GM12872 (cell line): ENCODE measurements at regions not wholly inside any gene's neighbourhood (a gene's known extent, or its start where the extent isn't known, plus 50 kb on each side); places are given as distances from the start of the nearest gene placed in this dataset.

Experiments used
- TF ChIP-seq, protein P1 (sequence below): IDR thresholded peaks from 3 replicates; pipeline ENCODE4 v1.5.1; 2011; ENCODE audit warnings: low read depth, mild to moderate bottlenecking, low read length, moderate library complexity; ENCODE audit not compliant: insufficient read depth

DNA sequence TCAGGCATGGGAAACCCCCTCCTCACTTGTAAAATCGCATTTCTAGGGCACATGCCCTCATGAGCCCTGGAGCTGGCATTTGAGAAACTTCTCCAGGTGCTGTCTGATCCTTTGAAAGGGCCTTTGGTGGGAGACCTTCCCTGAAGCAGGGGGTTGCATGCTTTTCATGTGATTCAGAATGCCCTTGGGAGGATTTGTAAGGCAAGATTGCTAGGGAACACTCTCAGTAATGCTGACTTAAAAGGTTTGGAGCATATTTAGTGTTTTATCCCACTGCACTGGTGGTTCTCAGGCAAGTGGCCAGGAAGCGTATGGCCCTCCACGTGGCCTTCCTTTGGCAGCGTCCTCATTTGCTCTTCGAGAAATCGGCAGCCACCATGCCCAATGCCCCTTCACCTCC is 164.1 kb downstream of the ARRDC4 start:
- TF ChIP-seq, protein P1, sequence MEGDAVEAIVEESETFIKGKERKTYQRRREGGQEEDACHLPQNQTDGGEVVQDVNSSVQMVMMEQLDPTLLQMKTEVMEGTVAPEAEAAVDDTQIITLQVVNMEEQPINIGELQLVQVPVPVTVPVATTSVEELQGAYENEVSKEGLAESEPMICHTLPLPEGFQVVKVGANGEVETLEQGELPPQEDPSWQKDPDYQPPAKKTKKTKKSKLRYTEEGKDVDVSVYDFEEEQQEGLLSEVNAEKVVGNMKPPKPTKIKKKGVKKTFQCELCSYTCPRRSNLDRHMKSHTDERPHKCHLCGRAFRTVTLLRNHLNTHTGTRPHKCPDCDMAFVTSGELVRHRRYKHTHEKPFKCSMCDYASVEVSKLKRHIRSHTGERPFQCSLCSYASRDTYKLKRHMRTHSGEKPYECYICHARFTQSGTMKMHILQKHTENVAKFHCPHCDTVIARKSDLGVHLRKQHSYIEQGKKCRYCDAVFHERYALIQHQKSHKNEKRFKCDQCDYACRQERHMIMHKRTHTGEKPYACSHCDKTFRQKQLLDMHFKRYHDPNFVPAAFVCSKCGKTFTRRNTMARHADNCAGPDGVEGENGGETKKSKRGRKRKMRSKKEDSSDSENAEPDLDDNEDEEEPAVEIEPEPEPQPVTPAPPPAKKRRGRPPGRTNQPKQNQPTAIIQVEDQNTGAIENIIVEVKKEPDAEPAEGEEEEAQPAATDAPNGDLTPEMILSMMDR, result no peak

DNA sequence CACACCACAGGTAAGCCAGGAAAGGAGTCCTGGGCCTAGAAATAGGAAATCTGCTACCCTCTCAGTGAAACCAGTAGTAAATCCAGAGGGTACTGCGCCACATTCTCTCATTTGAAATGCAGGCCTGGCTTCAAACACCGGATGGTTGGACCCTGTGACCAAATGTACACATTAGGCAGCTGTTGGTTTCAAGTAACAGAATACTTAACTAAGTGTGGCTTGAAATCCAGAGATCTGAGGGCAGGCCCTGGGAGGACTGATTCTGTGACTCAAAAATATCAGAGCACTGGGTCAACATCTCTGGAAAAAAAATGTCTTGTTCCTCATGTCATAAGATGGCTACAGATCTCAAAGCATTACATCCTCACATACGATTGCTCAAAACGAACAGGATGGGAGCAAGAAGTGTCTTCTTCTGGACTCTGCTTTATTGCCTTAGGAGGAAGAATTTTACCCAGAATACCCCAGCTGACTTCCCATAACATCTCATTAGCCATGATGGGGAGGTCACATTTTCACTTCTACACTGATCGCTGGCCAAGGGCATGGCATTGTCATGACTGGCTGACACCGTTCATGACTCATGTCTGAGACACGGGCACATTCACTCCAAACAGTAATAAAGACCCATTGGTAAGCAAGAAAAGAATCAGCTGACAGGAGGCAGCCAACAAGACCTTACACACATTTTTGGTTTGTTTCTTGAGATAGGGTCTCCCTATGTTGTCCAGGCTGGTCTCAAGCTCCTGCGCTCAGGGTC is 166.0 kb downstream of the ARRDC4 start:
- TF ChIP-seq, protein P1, result no peak

DNA sequence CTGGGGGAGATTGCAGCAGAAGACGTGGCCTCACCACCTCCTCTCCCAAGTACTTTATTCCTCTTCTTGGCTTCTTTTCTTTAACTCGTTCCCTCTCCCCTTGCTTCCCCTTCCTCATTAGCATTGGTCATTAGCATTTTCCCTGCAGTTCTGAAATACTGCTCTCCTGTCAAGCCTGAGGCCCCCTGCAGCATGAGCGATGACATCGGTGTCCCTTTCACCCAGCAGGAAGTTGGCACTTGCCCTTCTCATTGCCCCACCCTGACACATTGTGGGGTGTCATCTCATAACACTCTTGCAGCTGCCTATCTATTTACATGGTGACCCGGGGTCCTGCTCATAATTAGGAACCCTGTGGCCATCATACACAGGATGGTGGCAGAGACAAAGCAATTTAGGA is 167.1 kb downstream of the ARRDC4 start:
- TF ChIP-seq, protein P1, result no peak

DNA sequence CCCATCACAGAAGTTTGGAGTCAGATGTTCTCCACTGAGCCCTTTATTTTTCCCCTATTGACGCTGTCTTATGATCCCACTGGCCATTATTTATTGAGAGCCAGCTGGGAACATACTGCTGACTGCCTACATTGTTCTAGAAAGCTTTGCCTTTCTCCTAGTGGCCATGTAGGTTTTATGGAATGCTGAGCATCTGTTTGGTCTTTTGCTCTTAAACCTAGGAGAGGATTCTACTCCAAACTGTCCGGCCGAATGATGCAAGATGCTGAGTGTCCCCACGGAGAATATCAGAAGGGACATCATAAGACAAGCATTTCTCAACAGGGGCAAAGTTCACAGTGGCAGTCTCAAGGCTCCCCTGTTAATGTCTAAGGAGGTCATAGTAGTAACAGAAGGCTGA is 171.4 kb downstream of the ARRDC4 start:
- TF ChIP-seq, protein P1, result no peak

DNA sequence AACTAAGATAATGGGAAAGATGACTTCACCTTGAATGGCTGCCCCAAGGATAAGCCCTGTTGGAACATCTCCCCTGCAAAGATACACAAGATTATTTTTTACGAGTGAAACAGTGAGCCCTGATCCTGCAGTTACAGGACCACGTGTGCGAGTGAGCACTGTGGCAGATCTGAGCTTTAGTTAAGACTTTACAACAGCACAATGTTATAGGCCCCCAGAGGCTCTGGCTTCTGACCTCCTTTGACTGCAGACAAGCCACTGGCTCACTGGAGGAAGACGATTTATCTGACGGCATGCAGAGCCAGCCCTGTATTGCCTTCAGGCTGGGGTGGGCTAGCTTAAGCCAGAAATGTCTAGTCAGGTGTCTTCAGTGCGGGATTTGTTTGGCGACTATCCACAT is 174.4 kb downstream of the ARRDC4 start:
- TF ChIP-seq, protein P1, result no peak

DNA sequence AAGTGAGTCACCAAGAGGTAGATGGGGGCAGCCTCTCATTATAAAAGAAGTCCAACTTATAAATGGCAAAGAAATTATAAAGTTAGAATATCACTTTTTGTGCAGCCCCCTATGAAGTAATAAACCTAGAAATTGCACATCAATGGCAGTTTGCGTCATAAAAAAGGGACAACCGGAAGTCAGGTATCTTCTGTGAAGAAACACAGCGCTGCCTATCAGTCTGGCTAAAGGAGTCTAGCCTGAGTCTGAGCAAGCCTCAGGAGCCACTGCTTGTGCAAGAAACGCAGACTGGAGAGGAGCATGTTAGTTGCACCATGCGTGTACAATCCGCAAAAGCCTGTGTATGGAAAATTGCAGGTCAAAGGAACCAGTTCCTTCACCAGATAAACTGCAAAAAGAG is 178.4 kb downstream of the ARRDC4 start:
- TF ChIP-seq, protein P1, result no peak

DNA sequence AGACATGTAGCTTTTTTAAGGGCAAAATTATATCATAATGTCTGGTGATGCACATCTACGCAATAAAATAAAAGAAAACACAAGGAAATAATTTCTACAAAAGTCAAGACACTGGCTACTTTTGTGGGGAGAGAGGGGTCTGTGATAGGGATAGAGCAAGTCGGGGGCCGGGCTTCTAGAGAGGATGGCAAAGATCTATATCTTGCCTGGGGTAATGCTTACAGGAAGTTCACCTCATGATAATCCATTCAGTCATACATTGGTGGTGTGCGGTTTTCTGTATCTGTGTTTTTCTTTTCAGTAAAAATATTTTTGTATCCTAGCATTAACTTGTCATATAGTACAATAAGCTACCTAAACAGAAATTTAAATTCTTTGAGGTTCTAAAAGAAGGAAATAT is 178.8 kb downstream of the ARRDC4 start:
- TF ChIP-seq, protein P1, result no peak
